ENCODE measurements at regions not wholly inside any gene's neighbourhood (a gene's known extent, or its start where the extent isn't known, plus 50 kb on each side); places are given as distances from the start of the nearest gene placed in this dataset.

DNA sequence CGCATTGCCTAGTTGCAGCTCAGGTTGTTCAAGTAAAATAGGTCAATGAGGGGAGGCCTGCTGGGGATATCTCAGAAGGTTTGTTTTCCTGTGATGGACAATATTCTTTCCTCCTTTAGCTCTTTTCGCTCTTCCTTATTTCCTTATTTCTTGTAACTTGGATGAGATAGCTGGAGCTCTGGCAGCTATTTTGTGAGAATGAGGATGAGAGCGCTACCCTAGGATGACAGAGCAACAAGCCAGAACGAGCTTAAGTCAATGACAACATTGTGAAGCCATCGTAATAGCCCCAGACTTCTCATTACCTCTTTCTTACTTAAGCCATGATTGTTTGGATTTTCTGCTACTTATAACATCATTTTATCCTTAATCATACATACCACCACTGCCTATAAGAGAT is 124.3 kb upstream of the GATB start:
- TF ChIP-seq BACH2 (CRISPR knock-in tag; IDR thresholded peaks at IDR 0.05; ENCODE audit: borderline replicate concordance) = no peak
- TF ChIP-seq ZNF565 (CRISPR knock-in tag; conservative IDR thresholded peaks at IDR 0.05; ENCODE audit: low read depth) = no peak
- no peak for TF ChIP-seq OSR1 (CRISPR knock-in tag; IDR thresholded peaks at IDR 0.05)
- TF ChIP-seq CSDC2 (CRISPR knock-in tag; IDR thresholded peaks at IDR 0.05) = no peak
- ATAC-seq = no peak

DNA sequence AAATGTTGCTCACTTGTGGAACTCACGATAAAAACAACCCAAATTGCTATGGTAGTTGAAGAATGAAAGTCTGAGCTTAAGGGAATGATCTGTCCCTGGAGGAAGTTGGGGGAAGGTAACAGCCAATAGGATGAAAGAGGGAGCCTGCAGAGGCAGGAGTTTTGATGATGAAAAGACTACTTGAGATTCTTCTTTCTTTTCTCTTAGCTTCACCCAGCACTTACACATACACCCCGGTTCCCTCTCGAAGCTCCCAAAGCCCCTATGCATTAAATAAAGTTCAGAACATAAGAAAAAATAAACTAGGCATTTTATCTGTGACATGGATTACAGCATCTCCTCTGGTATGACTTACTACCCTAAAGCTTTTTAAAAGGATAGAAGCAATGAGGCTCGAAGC is 122.9 kb upstream of the GATB start:
- TF ChIP-seq, protein P1, sequence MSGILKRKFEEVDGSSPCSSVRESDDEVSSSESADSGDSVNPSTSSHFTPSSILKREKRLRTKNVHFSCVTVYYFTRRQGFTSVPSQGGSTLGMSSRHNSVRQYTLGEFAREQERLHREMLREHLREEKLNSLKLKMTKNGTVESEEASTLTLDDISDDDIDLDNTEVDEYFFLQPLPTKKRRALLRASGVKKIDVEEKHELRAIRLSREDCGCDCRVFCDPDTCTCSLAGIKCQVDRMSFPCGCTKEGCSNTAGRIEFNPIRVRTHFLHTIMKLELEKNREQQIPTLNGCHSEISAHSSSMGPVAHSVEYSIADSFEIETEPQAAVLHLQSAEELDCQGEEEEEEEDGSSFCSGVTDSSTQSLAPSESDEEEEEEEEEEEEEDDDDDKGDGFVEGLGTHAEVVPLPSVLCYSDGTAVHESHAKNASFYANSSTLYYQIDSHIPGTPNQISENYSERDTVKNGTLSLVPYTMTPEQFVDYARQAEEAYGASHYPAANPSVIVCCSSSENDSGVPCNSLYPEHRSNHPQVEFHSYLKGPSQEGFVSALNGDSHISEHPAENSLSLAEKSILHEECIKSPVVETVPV (CRISPR knock-in tag; IDR thresholded peaks at IDR 0.05) = no peak
- TF ChIP-seq CSDC2 (CRISPR knock-in tag; IDR thresholded peaks at IDR 0.05) (no peak), ARNTL (CRISPR knock-in tag; IDR thresholded peaks at IDR 0.05; ENCODE audit: borderline replicate concordance, low read depth) (no peak), ZFP3 (CRISPR knock-in tag; IDR thresholded peaks at IDR 0.05) (no peak), ZNF70 (CRISPR knock-in tag; IDR thresholded peaks at IDR 0.05) (no peak), OSR1 (CRISPR knock-in tag; IDR thresholded peaks at IDR 0.05) (no peak), TCF4 (CRISPR knock-in tag; IDR thresholded peaks at IDR 0.05; ENCODE audit: borderline replicate concordance) (no peak), RARB (CRISPR knock-in tag; IDR thresholded peaks at IDR 0.05) (no peak), ZC3H10 (CRISPR knock-in tag; IDR thresholded peaks at IDR 0.05) (no peak), ZNF565 (CRISPR knock-in tag; conservative IDR thresholded peaks at IDR 0.05; ENCODE audit: low read depth) (no peak), TOX (CRISPR knock-in tag; IDR thresholded peaks at IDR 0.05; ENCODE audit: borderline replicate concordance) (no peak)
- TF ChIP-seq, protein P2, sequence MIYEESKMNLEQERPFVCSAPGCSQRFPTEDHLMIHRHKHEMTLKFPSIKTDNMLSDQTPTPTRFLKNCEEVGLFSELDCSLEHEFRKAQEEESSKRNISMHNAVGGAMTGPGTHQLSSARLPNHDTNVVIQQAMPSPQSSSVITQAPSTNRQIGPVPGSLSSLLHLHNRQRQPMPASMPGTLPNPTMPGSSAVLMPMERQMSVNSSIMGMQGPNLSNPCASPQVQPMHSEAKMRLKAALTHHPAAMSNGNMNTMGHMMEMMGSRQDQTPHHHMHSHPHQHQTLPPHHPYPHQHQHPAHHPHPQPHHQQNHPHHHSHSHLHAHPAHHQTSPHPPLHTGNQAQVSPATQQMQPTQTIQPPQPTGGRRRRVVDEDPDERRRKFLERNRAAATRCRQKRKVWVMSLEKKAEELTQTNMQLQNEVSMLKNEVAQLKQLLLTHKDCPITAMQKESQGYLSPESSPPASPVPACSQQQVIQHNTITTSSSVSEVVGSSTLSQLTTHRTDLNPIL (CRISPR knock-in tag; IDR thresholded peaks at IDR 0.05; ENCODE audit: low read depth) = no peak
- TF ChIP-seq, protein P3, sequence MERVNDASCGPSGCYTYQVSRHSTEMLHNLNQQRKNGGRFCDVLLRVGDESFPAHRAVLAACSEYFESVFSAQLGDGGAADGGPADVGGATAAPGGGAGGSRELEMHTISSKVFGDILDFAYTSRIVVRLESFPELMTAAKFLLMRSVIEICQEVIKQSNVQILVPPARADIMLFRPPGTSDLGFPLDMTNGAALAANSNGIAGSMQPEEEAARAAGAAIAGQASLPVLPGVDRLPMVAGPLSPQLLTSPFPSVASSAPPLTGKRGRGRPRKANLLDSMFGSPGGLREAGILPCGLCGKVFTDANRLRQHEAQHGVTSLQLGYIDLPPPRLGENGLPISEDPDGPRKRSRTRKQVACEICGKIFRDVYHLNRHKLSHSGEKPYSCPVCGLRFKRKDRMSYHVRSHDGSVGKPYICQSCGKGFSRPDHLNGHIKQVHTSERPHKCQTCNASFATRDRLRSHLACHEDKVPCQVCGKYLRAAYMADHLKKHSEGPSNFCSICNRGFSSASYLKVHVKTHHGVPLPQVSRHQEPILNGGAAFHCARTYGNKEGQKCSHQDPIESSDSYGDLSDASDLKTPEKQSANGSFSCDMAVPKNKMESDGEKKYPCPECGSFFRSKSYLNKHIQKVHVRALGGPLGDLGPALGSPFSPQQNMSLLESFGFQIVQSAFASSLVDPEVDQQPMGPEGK (CRISPR knock-in tag; IDR thresholded peaks at IDR 0.05; ENCODE audit: borderline replicate concordance) = no peak
- ATAC-seq = no peak

DNA sequence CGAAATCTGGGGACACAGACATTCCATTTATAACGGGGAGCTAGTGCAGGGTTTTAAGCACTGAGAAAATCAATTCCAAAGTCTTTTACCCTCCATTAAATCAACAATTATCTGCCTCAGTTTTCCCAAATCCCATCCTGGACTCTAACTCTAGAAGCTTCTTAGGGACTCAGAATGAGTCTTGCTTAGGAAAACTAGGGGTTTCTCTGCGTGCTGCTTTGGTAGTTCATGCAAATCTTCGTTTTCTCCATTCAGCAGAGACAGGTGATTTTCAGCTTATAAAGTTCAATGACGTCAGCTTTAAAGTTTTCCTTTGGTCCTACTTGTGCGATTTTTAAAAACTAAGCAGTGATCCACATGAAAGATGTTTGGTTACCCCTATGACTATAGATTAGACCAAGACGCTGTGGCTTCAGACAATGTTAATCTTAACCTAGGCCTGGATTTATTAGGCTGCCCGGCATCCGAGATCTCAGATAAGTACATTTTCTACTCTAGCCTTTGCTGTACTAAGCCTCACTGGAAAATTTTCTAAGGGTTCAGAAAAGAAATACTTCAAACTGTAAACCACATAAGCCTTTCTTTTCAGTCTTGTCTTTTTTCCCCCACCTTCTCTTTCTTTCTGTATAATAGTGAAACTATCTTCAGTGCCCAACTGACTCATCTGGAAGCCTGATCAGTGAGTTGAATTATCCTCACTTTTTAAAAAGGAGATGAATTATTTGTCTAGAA is 121.4 kb upstream of the GATB start:
- TF ChIP-seq RARB (CRISPR knock-in tag; IDR thresholded peaks at IDR 0.05) (no peak), ZFP3 (CRISPR knock-in tag; IDR thresholded peaks at IDR 0.05) (no peak), CSDC2 (CRISPR knock-in tag; IDR thresholded peaks at IDR 0.05) (no peak), ARNTL (CRISPR knock-in tag; IDR thresholded peaks at IDR 0.05; ENCODE audit: borderline replicate concordance, low read depth) (no peak), ZFP30 (CRISPR knock-in tag; IDR thresholded peaks at IDR 0.05) (no peak), OSR1 (CRISPR knock-in tag; IDR thresholded peaks at IDR 0.05) (no peak), PPARA (CRISPR knock-in tag; IDR thresholded peaks at IDR 0.05; ENCODE audit: borderline replicate concordance) (no peak), TOX (CRISPR knock-in tag; IDR thresholded peaks at IDR 0.05; ENCODE audit: borderline replicate concordance) (no peak), ZNF8 (CRISPR knock-in tag; IDR thresholded peaks at IDR 0.05) (no peak), ZC3H10 (CRISPR knock-in tag; IDR thresholded peaks at IDR 0.05) (no peak), ISL1 (CRISPR knock-in tag; IDR thresholded peaks at IDR 0.05) (no peak), ZNF565 (CRISPR knock-in tag; conservative IDR thresholded peaks at IDR 0.05; ENCODE audit: low read depth) (no peak), ESRRG (CRISPR knock-in tag; IDR thresholded peaks at IDR 0.05) (no peak)
- TF ChIP-seq, protein P4, sequence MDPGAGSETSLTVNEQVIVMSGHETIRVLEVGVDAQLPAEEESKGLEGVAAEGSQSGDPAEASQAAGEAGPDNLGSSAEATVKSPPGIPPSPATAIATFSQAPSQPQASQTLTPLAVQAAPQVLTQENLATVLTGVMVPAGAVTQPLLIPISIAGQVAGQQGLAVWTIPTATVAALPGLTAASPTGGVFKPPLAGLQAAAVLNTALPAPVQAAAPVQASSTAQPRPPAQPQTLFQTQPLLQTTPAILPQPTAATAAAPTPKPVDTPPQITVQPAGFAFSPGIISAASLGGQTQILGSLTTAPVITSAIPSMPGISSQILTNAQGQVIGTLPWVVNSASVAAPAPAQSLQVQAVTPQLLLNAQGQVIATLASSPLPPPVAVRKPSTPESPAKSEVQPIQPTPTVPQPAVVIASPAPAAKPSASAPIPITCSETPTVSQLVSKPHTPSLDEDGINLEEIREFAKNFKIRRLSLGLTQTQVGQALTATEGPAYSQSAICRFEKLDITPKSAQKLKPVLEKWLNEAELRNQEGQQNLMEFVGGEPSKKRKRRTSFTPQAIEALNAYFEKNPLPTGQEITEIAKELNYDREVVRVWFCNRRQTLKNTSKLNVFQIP (CRISPR knock-in tag; IDR thresholded peaks at IDR 0.05; ENCODE audit: borderline replicate concordance, low read depth) = no peak
- TF ChIP-seq, protein P1 (CRISPR knock-in tag; IDR thresholded peaks at IDR 0.05) = no peak
- TF ChIP-seq, protein P3 (CRISPR knock-in tag; IDR thresholded peaks at IDR 0.05; ENCODE audit: borderline replicate concordance) = no peak
- TF ChIP-seq, protein P5, sequence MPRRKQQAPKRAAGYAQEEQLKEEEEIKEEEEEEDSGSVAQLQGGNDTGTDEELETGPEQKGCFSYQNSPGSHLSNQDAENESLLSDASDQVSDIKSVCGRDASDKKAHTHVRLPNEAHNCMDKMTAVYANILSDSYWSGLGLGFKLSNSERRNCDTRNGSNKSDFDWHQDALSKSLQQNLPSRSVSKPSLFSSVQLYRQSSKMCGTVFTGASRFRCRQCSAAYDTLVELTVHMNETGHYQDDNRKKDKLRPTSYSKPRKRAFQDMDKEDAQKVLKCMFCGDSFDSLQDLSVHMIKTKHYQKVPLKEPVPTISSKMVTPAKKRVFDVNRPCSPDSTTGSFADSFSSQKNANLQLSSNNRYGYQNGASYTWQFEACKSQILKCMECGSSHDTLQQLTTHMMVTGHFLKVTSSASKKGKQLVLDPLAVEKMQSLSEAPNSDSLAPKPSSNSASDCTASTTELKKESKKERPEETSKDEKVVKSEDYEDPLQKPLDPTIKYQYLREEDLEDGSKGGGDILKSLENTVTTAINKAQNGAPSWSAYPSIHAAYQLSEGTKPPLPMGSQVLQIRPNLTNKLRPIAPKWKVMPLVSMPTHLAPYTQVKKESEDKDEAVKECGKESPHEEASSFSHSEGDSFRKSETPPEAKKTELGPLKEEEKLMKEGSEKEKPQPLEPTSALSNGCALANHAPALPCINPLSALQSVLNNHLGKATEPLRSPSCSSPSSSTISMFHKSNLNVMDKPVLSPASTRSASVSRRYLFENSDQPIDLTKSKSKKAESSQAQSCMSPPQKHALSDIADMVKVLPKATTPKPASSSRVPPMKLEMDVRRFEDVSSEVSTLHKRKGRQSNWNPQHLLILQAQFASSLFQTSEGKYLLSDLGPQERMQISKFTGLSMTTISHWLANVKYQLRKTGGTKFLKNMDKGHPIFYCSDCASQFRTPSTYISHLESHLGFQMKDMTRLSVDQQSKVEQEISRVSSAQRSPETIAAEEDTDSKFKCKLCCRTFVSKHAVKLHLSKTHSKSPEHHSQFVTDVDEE (CRISPR knock-in tag; IDR thresholded peaks at IDR 0.05) = no peak
- ATAC-seq = no peak
